ENCODE measurements at regions not wholly inside any gene's neighbourhood (a gene's known extent, or its start where the extent isn't known, plus 50 kb on each side); places are given as distances from the start of the nearest gene placed in this dataset.
"Not testable (repeated sequence)": the region's sequence is repeated elsewhere in the genome, so short reads cannot be mapped to it uniquely, and the experiment has no call there.

GRCh38 chr17:36845916-36846315 is 91.4 kb upstream of the LHX1 start:
- no peak for DNase-seq (ENCODE audit: low read depth)

GRCh38 chr17:36846410-36847292 is 90.6 kb upstream of the LHX1 start:
- DNase-seq (ENCODE audit: low read depth), result no peak

GRCh38 chr17:36848008-36848902 is 89.0 kb upstream of the LHX1 start:
- no peak for DNase-seq (ENCODE audit: low read depth)

GRCh38 chr17:36849020-36849419 is 88.3 kb upstream of the LHX1 start:
- not testable (repeated sequence) for DNase-seq (ENCODE audit: low read depth)

- DNase-seq (ENCODE audit: low read depth), result peak; percentile 53
Observed at GRCh38 chr17:36849871-36850348, 87.4 kb upstream of the LHX1 start.

GRCh38 chr17:36850790-36851189 is 86.5 kb upstream of the LHX1 start:
- DNase-seq (ENCODE audit: low read depth), result no peak

GRCh38 chr17:36851250-36851649 is 86.0 kb upstream of the LHX1 start:
- no peak for DNase-seq (ENCODE audit: low read depth)

GRCh38 chr17:36852478-36852877 is 84.8 kb upstream of the LHX1 start:
- DNase-seq (ENCODE audit: low read depth), result not testable (repeated sequence)

- DNase-seq (ENCODE audit: low read depth), result no peak
Observed at GRCh38 chr17:36854982-36855381, 82.3 kb upstream of the LHX1 start.

- DNase-seq (ENCODE audit: low read depth), result no peak
Observed at GRCh38 chr17:36855459-36855858, 81.8 kb upstream of the LHX1 start.

- DNase-seq (ENCODE audit: low read depth), result no peak
Observed at GRCh38 chr17:36856222-36856621, 81.1 kb upstream of the LHX1 start.

- no peak for DNase-seq (ENCODE audit: low read depth)
Observed at GRCh38 chr17:36856903-36857381, 80.3 kb upstream of the LHX1 start.

- DNase-seq (ENCODE audit: low read depth), result no peak
Observed at GRCh38 chr17:36857698-36858097, 79.6 kb upstream of the LHX1 start.

GRCh38 chr17:36858119-36859002 is 78.9 kb upstream of the LHX1 start:
- no peak for DNase-seq (ENCODE audit: low read depth)

GRCh38 chr17:36859003-36859300 is 78.3 kb upstream of the LHX1 start:
- no peak for DNase-seq (ENCODE audit: low read depth)

- DNase-seq (ENCODE audit: low read depth), result no peak
Observed at GRCh38 chr17:36859706-36860105, 77.6 kb upstream of the LHX1 start.

GRCh38 chr17:36861531-36861930 is 75.7 kb upstream of the LHX1 start:
- no peak for DNase-seq (ENCODE audit: low read depth)

- no peak for DNase-seq (ENCODE audit: low read depth)
Observed at GRCh38 chr17:36862116-36862920, 75.0 kb upstream of the LHX1 start.

- no peak for DNase-seq (ENCODE audit: low read depth)
Observed at GRCh38 chr17:36863131-36863530, 74.1 kb upstream of the LHX1 start.

GRCh38 chr17:36863676-36864612 is 73.3 kb upstream of the LHX1 start:
- DNase-seq (ENCODE audit: low read depth), result no peak

Measured in activated T-cell treated with anti-CD3 and anti-CD28 coated beads for 48 hours (primary cell).